Neural progenitor cell (in vitro differentiated cells): ENCODE measurements at regions not wholly inside any gene's neighbourhood (a gene's known extent, or its start where the extent isn't known, plus 50 kb on each side); places are given as distances from the start of the nearest gene placed in this dataset.

Experiments used
- DNase-seq: peaks from one replicate; pipeline ENCODE4 v3.0.0-alpha.2; 2016; ENCODE audit warnings: low spot score
- H2AFZ ChIP-seq: fragments of 200-600 bp; sonication (generic); replicated peaks from 2 replicates; pipeline ENCODE4 v1.6.1; 2016; ENCODE audit warnings: antibody characterized with exemption
- H3F3A ChIP-seq: fragments of 200-600 bp; sonication (generic); 2 replicates; pipeline ENCODE4 v1.6.1; 2016; ENCODE audit warnings: antibody characterized with exemption, low read depth
- H3K27ac ChIP-seq: fragments of 200-600 bp; sonication (generic); 2 replicates; pipeline ENCODE4 v1.5.1; 2016; ENCODE audit warnings: mild to moderate bottlenecking
- H3K27me3 ChIP-seq: fragments of 200-600 bp; sonication (generic); 2 replicates; pipeline ENCODE4 v1.6.1; 2016; ENCODE audit warnings: mild to moderate bottlenecking, moderate library complexity
- H3K36me3 ChIP-seq: fragments of 200-600 bp; sonication (generic); 2 replicates; pipeline ENCODE4 v1.5.1; 2016
- H3K4me1 ChIP-seq: fragments of 200-600 bp; sonication (generic); 2 replicates; pipeline ENCODE4 v1.6.1; 2016; ENCODE audit warnings: mixed run types
- H3K4me2 ChIP-seq: fragments of 200-600 bp; sonication (generic); 2 replicates; pipeline ENCODE4 v1.6.1; 2016
- H3K4me3 ChIP-seq: fragments of 200-600 bp; sonication (generic); 2 replicates; pipeline ENCODE4 v1.5.1; 2016
- H3K79me2 ChIP-seq: fragments of 200-600 bp; sonication (generic); 2 replicates; pipeline ENCODE4 v1.6.1; 2016; ENCODE audit warnings: low read depth
- H3K9ac ChIP-seq: fragments of 200-600 bp; sonication (generic); 2 replicates; pipeline ENCODE4 v1.6.1; 2016
- H3K9me3 ChIP-seq: fragments of 200-600 bp; sonication (generic); 2 replicates; pipeline ENCODE4 v1.5.1; 2016; ENCODE audit warnings: low read depth
- H4K20me1 ChIP-seq: fragments of 200-600 bp; sonication (generic); 2 replicates; pipeline ENCODE4 v1.6.1; 2016; ENCODE audit warnings: low read depth
- H3K27ac Mint-ChIP-seq: 3 replicates; pipeline ENCODE4 v1.8.0; 2021; ENCODE audit warnings: mixed read lengths
- H3K27me3 Mint-ChIP-seq: 2 replicates; pipeline ENCODE4 v1.8.0; 2022; ENCODE audit warnings: low read depth, mild to moderate bottlenecking, inconsistent platforms, moderate library complexity, mixed read lengths; ENCODE audit not compliant: insufficient read depth
- H3K36me3 Mint-ChIP-seq: 3 replicates; pipeline ENCODE4 v1.8.0; 2021; ENCODE audit warnings: mixed read lengths
- H3K4me1 Mint-ChIP-seq: 3 replicates; pipeline ENCODE4 v1.8.0; 2021; ENCODE audit warnings: mixed read lengths
- H3K4me3 Mint-ChIP-seq: 3 replicates; pipeline ENCODE4 v1.8.0; 2021; ENCODE audit warnings: mild to moderate bottlenecking, moderate library complexity, mixed read lengths
- H3K9me3 Mint-ChIP-seq: 3 replicates; pipeline ENCODE4 v1.8.0; 2020; ENCODE audit warnings: mixed read lengths
- EZH2 ChIP-seq: fragments of 200-600 bp; sonication (generic); IDR thresholded peaks from 2 replicates; pipeline ENCODE4 v1.6.1; 2017; ENCODE audit warnings: antibody characterized with exemption, mild to moderate bottlenecking, moderate library complexity
- EZH2phosphoT487 ChIP-seq: fragments of 200-600 bp; sonication (generic); IDR thresholded peaks from 2 replicates; pipeline ENCODE4 v1.6.1; 2017; ENCODE audit warnings: antibody characterized with exemption
- TF ChIP-seq, protein P1 (sequence below): fragments of 200-600 bp; sonication (generic); IDR thresholded peaks from 2 replicates; pipeline ENCODE4 v1.5.1; 2017; ENCODE audit warnings: antibody characterized with exemption, mild to moderate bottlenecking

DNA sequence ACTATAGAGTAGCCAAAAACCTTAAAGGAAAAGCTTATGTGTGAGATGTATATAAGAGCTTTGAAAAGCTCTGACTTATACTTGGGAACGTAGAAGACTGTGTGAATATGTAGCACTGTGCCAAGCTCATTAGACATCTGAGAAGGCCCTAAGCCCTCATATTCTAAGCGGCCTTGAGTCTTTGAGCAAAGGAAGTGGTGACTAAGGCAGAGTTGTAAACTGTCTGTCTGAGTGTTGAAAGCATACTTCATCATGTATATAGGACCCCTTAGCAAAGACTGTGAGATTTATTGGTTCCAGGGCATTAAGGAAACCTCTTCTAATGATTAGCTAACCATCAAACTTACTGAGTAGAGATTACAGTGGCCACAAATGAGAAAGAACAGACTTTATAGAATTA is 153.3 kb upstream of the LYPLAL1 start:
- Histone ChIP-seq H3K27me3 (no peaks in the 10 kb centered on the region), H3K36me3 (no peaks in the 10 kb centered on the region), H2AFZ (no peak overlapping the region), H3K9ac (no peak overlapping the region), H3K4me1 (no peaks in the 10 kb centered on the region), H3K4me2 (no peak overlapping the region), H3K79me2 (no peaks in the 10 kb centered on the region), H3K9me3 (no peaks in the 10 kb centered on the region), H3F3A (no peaks in the 10 kb centered on the region), H3K4me3 (no peak overlapping the region), H4K20me1 (no peaks in the 10 kb centered on the region), H3K27ac (no peak overlapping the region)
- Mint-ChIP-seq H3K9me3 (no peaks in the 10 kb centered on the region), H3K36me3 (no peaks in the 10 kb centered on the region), H3K27ac (no peak overlapping the region), H3K4me1 (no peaks in the 10 kb centered on the region), H3K4me3 (no peak overlapping the region), H3K27me3 (no peaks in the 10 kb centered on the region)
- no peak for DNase-seq
- TF ChIP-seq, protein P1, sequence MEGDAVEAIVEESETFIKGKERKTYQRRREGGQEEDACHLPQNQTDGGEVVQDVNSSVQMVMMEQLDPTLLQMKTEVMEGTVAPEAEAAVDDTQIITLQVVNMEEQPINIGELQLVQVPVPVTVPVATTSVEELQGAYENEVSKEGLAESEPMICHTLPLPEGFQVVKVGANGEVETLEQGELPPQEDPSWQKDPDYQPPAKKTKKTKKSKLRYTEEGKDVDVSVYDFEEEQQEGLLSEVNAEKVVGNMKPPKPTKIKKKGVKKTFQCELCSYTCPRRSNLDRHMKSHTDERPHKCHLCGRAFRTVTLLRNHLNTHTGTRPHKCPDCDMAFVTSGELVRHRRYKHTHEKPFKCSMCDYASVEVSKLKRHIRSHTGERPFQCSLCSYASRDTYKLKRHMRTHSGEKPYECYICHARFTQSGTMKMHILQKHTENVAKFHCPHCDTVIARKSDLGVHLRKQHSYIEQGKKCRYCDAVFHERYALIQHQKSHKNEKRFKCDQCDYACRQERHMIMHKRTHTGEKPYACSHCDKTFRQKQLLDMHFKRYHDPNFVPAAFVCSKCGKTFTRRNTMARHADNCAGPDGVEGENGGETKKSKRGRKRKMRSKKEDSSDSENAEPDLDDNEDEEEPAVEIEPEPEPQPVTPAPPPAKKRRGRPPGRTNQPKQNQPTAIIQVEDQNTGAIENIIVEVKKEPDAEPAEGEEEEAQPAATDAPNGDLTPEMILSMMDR = no peak
- TF ChIP-seq EZH2 = no peak
- TF ChIP-seq EZH2phosphoT487 = no peak

DNA sequence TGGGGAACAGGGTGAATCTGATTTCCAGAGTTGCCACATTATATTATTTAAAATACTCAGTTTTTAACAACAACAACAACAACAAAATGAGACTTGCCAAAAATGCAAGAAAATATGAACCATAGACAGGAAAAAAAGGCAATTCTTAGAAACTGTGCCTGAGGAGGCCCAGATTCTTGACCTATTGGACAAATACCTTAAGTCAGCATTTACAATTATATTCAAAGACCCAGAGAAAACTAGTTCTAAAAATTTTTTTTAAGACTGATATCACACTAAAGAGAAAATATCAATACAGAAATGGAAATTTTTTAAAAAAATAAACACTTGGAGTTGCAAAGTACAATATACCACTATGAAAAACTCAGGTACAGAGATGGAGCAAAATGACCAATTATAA is 152.8 kb upstream of the LYPLAL1 start:
- Histone ChIP-seq H3K4me1 (no peaks in the 10 kb centered on the region), H4K20me1 (no peaks in the 10 kb centered on the region), H3K4me2 (no peak overlapping the region), H3K9ac (no peak overlapping the region), H3F3A (no peaks in the 10 kb centered on the region), H2AFZ (no peak overlapping the region), H3K36me3 (no peaks in the 10 kb centered on the region), H3K4me3 (no peak overlapping the region), H3K9me3 (no peaks in the 10 kb centered on the region), H3K79me2 (no peaks in the 10 kb centered on the region), H3K27me3 (no peaks in the 10 kb centered on the region), H3K27ac (no peak overlapping the region)
- no peak overlapping the region for H3K4me3 Mint-ChIP-seq
- H3K36me3 Mint-ChIP-seq = no peaks in the 10 kb centered on the region
- no peaks in the 10 kb centered on the region for H3K4me1 Mint-ChIP-seq
- no peak overlapping the region for H3K27ac Mint-ChIP-seq
- H3K9me3 Mint-ChIP-seq = no peaks in the 10 kb centered on the region
- DNase-seq = no peak
- no peaks in the 10 kb centered on the region for H3K27me3 Mint-ChIP-seq
- TF ChIP-seq EZH2phosphoT487 = no peak
- TF ChIP-seq EZH2 = no peak
- TF ChIP-seq, protein P1 = no peak

DNA sequence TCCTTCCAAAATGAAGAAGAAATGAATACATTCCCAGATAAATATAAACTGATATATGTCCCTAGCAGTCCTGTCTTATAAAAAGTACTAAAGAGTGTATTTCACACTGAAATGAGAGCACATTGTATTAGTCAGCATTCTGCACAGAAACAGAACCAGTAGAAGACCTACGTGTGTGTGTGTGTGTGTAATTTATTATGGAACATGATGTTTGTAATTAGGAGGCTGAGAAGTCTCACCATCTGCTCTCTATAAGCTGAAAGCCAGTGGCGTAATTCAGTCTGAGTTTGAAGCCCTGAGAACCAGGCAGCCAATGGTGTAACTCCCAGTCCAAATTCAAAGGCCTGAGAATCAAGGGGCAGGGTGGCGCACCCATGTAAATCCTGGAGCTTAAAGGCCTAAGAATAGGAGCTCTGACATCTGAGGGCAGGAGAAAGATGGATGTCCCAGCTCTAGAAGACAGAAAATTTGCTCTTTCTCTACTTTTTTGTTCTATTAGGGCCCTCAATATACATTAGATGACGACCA is 146.5 kb upstream of the LYPLAL1 start:
- Mint-ChIP-seq H3K27me3 (no peaks in the 10 kb centered on the region), H3K4me3 (no peak overlapping the region), H3K27ac (no peak overlapping the region), H3K4me1 (no peaks in the 10 kb centered on the region), H3K9me3 (no peaks in the 10 kb centered on the region), H3K36me3 (no peaks in the 10 kb centered on the region)
- no peaks in the 10 kb centered on the region for H3K4me1 ChIP-seq
- no peaks in the 10 kb centered on the region for H3K27me3 ChIP-seq
- H4K20me1 ChIP-seq = no peaks in the 10 kb centered on the region
- H3K9ac ChIP-seq = no peak overlapping the region
- H3K4me3 ChIP-seq = no peak overlapping the region
- no peaks in the 10 kb centered on the region for H3K79me2 ChIP-seq
- no peaks in the 10 kb centered on the region for H3F3A ChIP-seq
- H3K4me2 ChIP-seq = no peak overlapping the region
- TF ChIP-seq, protein P1 = no peak
- TF ChIP-seq EZH2 (no peak), EZH2phosphoT487 (no peak)
- no peaks in the 10 kb centered on the region for H3K9me3 ChIP-seq
- no peak overlapping the region for H3K27ac ChIP-seq
- H3K36me3 ChIP-seq = no peaks in the 10 kb centered on the region
- no peak overlapping the region for H2AFZ ChIP-seq
- DNase-seq = no peak
